Natural killer cell (primary cell): ENCODE measurements at regions not wholly inside any gene's neighbourhood (a gene's known extent, or its start where the extent isn't known, plus 50 kb on each side); places are given as distances from the start of the nearest gene placed in this dataset.

Experiments
- ATAC-seq, 3 donors: fragments of 150-1000 bp in 2 of 3; fragments of 200-7000 bp in 1 of 3; cut with Tn5 transposase; 1 replicate in 1 of 3; 2 replicates in 2 of 3; pipeline ENCODE4 v1.10.0; 2021; ENCODE audit warnings: mild to moderate bottlenecking in 2 of 3, moderate library complexity in 2 of 3
- DNase-seq, 2 donors: peaks; one replicate each; pipeline versions ENCODE4 v3.0.0 to v3.0.0-alpha.2; 2013 to 2021; ENCODE audit warnings: mixed read lengths in 1 of 2
- H3K27ac ChIP-seq: one replicate; pipeline ENCODE4 v1.5.1; 2013; ENCODE audit warnings: mild to moderate bottlenecking, low read length
- H3K27me3 ChIP-seq: one replicate; pipeline ENCODE4 v1.6.1; 2013; ENCODE audit warnings: low read length; ENCODE audit not compliant: control insufficient read depth, insufficient read depth
- H3K36me3 ChIP-seq: one replicate; pipeline ENCODE4 v1.6.1; 2013; ENCODE audit warnings: low read length; ENCODE audit not compliant: control insufficient read depth, insufficient read depth
- H3K4me1 ChIP-seq: one replicate; pipeline ENCODE4 v1.6.1; 2013; ENCODE audit warnings: low read length; ENCODE audit not compliant: control insufficient read depth, insufficient read depth
- H3K4me3 ChIP-seq: one replicate; pipeline ENCODE4 v1.5.1; 2013; ENCODE audit warnings: low read length
- H3K9me3 ChIP-seq: one replicate; pipeline ENCODE4 v1.6.1; 2013; ENCODE audit warnings: low read length; ENCODE audit not compliant: control insufficient read depth, insufficient read depth
- H3K27ac Mint-ChIP-seq, 2 donors: one replicate each; pipeline ENCODE4 v1.8.0; 2022; ENCODE audit warnings: mild to moderate bottlenecking in 2 of 2, mixed read lengths in 2 of 2, moderate library complexity in 1 of 2
- H3K27me3 Mint-ChIP-seq, 2 donors: one replicate each; pipeline ENCODE4 v1.8.0; 2022; ENCODE audit warnings: low read depth in 2 of 2, mixed read lengths in 2 of 2
- H3K36me3 Mint-ChIP-seq: one replicate; pipeline ENCODE4 v1.8.0; 2022; ENCODE audit warnings: mixed read lengths
- H3K4me1 Mint-ChIP-seq, 2 donors: one replicate each; pipeline ENCODE4 v1.8.0; 2022; ENCODE audit warnings: mixed read lengths in 2 of 2
- H3K4me3 Mint-ChIP-seq: one replicate; pipeline ENCODE4 v1.8.0; 2022; ENCODE audit warnings: mild to moderate bottlenecking, moderate library complexity, mixed read lengths
- H3K9me3 Mint-ChIP-seq, 2 donors: one replicate each; pipeline ENCODE4 v1.8.0; 2022; ENCODE audit warnings: mixed read lengths in 2 of 2
- CTCF ChIP-seq: fragments of 200-600 bp; IDR thresholded peaks from one replicate; pipeline ENCODE4 v1.8.0; 2022; ENCODE audit warnings: antibody characterized with exemption
- WGBS: methylation state at CpG from one replicate; pipeline ENCODE4 v1.1.7; 2013; ENCODE audit warnings: missing lambda C conversion rate; ENCODE audit not compliant: insufficient coverage; 5-methylcytosine and 5-hydroxymethylcytosine counted together
- intact Hi-C: fragments of 100-400 bp; cut with micrococcal nuclease; formaldehyde crosslinking; loops from one replicate; pipeline ENCODE4 v1.14.2; 2022

- peaks cover 6% of the 10 kb centered on the region for H3K36me3 Mint-ChIP-seq
- no peak for TF ChIP-seq CTCF
- no peak overlapping the region for H3K4me3 Mint-ChIP-seq
- H3K9me3 Mint-ChIP-seq = peaks cover 0 to 5% of the 10 kb centered on the region in 2 donors
- Histone ChIP-seq H3K36me3 (no peaks in the 10 kb centered on the region), H3K9me3 (peaks cover 4% of the 10 kb centered on the region), H3K4me3 (no peak overlapping the region), H3K27me3 (no peaks in the 10 kb centered on the region), H3K27ac (no peak overlapping the region), H3K4me1 (no peaks in the 10 kb centered on the region)
- ATAC-seq (no peak), DNase-seq (no peak)
- no peaks in the 10 kb centered on the region for H3K4me1 Mint-ChIP-seq
- no peak overlapping the region for H3K27ac Mint-ChIP-seq
- intact Hi-C loops = no loop called here
- H3K27me3 Mint-ChIP-seq = peaks cover 44 to 76% of the 10 kb centered on the region in 2 donors
Measured at GRCh38 chr3:193959861-193960260, 176.1 kb upstream of the HES1 start.

GRCh38 chr3:193960487-193961274, 175.3 kb upstream of the HES1 start:
- intact Hi-C loops = no loop called here
- WGBS = 84% methylated on average over 18 of the region's 21 CpGs

GRCh38 chr3:193962986-193963685, 172.8 kb upstream of the HES1 start:
- H3K4me1 ChIP-seq = no peaks in the 10 kb centered on the region
- intact Hi-C loops = no loop called here
- peaks cover 47 to 81% of the 10 kb centered on the region in 2 donors for H3K27me3 Mint-ChIP-seq
- no peaks in the 10 kb centered on the region for H3K36me3 Mint-ChIP-seq
- no peak overlapping the region for H3K27ac ChIP-seq
- no peak for TF ChIP-seq CTCF
- no peaks in the 10 kb centered on the region for H3K9me3 ChIP-seq
- WGBS = 68% methylated on average over 9 of the region's 9 CpGs
- no peaks in the 10 kb centered on the region for H3K36me3 ChIP-seq
- DNase-seq = no peak
- H3K27ac Mint-ChIP-seq = no peak overlapping the region
- no peak overlapping the region for H3K4me3 Mint-ChIP-seq
- peaks cover 4% of the 10 kb centered on the region for H3K27me3 ChIP-seq
- no peak overlapping the region for H3K4me3 ChIP-seq
- H3K4me1 Mint-ChIP-seq = no peaks in the 10 kb centered on the region
- no peaks in the 10 kb centered on the region for H3K9me3 Mint-ChIP-seq
- ATAC-seq = no peak

More at GRCh38 chr3:193960487-193961274, 175.3 kb upstream of the HES1 start:
- Mint-ChIP-seq H3K9me3 (no peaks in the 10 kb centered on the region), H3K4me3 (no peak overlapping the region), H3K27ac (no peak overlapping the region), H3K27me3 (peaks cover 47 to 77% of the 10 kb centered on the region in 2 donors), H3K4me1 (no peaks in the 10 kb centered on the region), H3K36me3 (no peaks in the 10 kb centered on the region)
- Histone ChIP-seq H3K9me3 (peaks cover 1% of the 10 kb centered on the region), H3K27ac (no peak overlapping the region), H3K36me3 (no peaks in the 10 kb centered on the region), H3K27me3 (peaks cover 4% of the 10 kb centered on the region), H3K4me1 (no peaks in the 10 kb centered on the region), H3K4me3 (no peak overlapping the region)
- TF ChIP-seq CTCF = no peak
- DNase-seq = no peak
- no peak for ATAC-seq
